Stimulated activated CD8-positive, alpha-beta memory T cell treated with anti-CD3 and anti-CD28 coated beads, Interleukin-4, amount 100 ng/mL, for 48 hours (primary cell): ENCODE measurements at regions not wholly inside any gene's neighbourhood (a gene's known extent, or its start where the extent isn't known, plus 50 kb on each side); places are given as distances from the start of the nearest gene placed in this dataset.
A peak's percentile ranks its signal among the peaks of the same experiment; 100 is the strongest.

Experiments
- DNase-seq: peaks from one replicate; pipeline ENCODE4 v3.0.0-alpha.2; 2020

GRCh38 chr22:48376936-48377712 is 1450.5 kb downstream of the BRD1 start:
- no peak for DNase-seq

DNA sequence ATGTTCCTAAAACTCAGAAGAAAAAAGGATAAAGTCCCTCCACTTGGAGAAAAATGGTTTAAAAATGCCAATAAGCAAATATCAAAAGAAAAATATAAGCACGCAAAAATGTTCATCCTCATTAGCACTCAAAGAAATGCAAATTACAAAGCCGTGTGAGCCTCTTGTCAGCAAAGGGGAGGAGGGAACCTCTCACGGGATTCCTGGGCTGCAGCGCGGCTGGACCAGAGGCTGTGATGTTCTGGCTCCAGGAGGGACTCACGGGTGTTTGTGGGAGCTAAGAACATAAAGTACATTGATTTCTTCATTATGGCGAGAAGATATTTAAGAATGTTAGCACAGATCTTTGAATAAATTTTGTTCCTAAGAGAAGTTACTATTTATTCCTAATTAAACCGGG is 1451.2 kb downstream of the BRD1 start:
- DNase-seq: no peak

GRCh38 chr22:48373626-48374173 is 1454.0 kb downstream of the BRD1 start:
- DNase-seq: no peak

DNA sequence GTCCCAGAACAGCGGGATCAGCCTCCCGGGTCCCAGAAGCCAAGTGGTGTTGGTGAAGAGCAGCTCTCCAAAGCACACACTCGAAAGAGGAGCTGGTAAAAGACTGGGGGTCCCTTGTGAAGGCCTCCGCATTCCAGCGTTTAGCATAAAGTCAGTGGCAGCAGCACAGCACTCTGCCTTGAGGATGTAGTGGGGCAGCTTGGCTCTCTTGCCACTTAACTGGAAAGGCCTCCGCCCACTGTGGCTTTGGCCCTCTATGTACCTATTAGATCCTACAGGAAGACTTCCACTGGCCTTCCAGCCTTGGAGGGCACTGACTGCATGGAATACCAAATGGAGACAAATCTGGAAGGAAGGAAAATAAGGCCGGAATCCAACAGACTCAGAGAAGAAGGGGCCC is 1455.3 kb downstream of the BRD1 start:
- DNase-seq: no peak

DNA sequence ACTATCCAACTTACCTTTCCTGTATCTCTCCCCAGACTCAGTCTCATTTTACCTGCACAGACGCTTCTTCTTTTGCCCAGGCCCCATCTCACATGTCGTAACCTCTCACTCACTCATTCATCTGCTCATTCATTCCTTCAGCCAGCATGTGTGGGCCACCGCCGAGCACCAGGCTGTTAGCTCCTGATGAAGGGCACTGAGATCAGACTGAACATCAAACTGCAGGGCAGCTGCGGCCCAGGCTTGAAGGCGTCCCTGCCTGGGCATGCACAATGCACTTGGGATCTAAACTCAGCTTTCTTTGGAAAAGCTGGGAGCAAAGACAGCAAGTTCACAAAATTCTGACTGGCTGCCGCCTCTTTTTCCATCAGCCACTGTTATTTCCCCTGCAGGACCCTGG is 1456.3 kb downstream of the BRD1 start:
- no peak for DNase-seq

GRCh38 chr22:48370508-48371325 is 1457.0 kb downstream of the BRD1 start:
- no peak for DNase-seq

DNA sequence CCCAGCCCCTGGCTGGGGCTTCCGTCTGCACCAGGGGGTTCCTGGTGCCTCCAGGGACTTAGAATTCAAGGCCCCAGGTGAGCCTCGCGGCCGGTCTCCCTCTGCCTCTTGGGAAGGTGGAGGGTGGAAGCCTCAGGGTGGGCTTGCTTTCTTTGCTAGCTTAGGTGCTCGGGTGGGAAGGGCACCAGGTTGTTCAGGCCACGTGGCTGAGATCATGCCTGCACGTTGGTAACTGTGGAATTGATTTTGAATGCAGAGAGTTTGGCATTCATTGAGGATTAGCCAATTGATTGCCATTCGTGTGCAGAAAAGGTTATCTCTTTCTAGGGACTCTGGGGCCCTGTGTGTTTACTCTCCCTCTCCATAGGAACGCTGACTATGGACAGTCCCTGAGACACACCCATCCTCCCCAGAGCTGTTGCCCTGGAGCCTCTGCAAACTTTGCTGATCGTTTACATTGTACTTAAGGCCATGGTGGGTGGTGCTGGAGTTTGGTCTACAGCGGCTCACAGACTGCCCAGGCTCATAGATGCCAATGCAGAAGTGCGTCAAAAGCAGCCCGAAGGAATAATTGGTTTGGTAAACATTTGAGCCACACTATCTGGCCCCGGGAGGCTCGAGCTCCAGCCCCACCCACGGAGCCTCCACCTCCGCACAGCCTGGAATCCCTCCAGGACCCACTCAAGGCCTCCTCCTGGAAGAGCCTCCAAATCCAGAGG is 1457.7 kb downstream of the BRD1 start:
- DNase-seq: no peak

DNA sequence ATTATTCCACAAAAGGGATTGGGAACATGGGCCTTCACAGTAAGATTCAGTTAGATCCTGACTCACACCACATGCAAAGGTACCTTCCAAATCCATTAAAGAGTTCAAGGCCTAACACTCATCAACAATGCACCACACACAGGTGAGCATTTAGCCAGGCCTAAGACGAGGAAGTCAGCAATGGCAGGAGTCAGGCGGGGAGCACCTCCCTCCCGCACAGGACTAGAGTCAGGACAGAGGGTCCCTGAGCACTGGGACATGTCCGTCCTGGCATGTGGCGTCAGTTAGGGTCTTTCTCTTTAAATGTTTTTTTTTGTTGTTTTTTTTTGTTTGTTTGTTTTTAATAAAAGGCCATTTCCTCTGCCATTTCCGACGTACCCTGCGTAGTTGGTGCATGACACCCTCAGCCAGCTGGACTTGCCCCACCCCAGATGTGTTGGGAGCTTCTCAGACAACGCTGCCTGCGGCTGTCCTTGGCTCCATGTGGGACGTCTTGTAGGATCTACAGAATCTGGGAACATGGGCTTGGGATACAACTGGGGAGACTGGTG is 1458.6 kb downstream of the BRD1 start:
- DNase-seq: no peak

DNA sequence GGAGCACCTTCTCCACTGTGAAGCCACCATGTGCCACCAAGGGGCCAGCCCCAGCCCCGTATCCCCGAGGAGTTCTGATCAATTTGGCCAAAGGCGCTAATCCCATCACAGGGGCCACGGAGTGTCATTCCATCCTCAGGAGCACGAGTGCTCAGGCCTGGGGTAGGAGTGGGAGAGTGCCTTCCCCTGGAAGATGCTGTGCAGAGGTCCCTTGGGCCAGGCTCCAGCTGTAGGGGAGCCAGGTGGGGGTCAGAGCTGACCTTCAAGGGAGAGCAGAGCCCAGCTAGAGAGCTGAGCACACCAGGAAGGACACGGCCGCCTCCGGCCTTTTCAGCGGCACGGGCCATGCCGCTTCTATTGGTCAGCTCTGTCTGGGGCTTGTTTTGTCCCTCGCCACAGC is 1459.9 kb downstream of the BRD1 start:
- DNase-seq: no peak

DNA sequence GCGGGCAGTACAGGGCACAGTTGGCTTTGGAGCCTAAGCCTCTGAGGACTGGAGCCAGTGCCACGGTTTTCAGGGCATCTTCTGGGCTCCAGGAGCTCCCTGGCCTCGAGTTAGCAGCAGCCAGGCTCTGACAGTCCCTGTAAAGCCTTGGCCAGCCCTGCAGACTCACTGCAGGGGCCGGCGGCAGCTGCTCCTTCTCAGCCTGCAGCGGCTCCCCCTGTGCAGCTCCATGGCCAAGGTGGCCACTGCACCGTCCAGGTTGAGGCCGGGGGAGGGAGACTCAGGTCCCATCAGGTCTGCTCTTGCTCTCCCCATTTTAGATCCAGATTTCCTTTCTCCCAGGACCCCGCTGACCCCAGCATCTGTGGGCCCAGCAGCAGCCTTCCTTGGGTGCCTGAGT is 1461.1 kb downstream of the BRD1 start:
- DNase-seq: no peak

DNA sequence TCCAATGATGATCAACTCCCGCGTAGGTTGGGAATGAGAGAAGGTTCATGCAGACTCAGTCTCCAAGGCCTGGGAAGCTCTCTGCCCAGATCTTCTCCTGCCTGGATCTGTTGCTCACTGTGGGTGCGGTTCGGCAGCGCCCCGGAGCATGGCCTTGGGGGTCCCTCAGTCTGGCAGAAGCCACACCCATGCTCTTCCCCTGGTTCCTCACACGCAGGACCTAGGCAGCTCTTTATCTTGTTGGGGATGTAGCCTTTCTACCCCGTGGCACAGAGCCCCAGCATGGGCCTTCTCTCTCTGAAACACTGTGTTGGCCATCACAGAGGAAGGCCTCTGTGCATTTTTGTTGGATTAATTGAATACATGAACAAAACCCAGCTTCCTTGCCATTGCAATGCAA is 1461.6 kb downstream of the BRD1 start:
- DNase-seq: no peak

DNA sequence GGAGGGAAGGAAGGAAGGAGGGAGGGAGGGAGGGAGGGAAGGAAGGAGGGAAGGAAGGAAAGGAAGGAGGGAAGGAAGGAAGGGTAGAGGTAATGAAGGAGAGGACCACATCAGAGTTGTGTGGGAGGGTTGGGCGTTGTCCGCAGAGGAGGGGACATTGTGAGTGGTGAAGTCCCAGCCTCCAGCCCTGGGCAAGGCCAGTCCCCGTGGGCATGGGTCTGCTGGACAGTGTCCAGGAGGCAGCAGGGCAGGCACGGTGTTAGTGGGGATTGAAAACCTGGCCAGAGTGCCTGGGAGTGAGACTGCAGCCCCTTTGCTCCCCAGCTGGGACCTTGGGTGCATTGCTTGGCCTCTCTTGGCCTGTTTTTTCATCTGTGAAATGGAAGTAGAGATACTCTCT is 1462.3 kb downstream of the BRD1 start:
- DNase-seq: no peak

GRCh38 chr22:48362721-48363404 is 1464.8 kb downstream of the BRD1 start:
- peak; percentile 17 for DNase-seq

DNA sequence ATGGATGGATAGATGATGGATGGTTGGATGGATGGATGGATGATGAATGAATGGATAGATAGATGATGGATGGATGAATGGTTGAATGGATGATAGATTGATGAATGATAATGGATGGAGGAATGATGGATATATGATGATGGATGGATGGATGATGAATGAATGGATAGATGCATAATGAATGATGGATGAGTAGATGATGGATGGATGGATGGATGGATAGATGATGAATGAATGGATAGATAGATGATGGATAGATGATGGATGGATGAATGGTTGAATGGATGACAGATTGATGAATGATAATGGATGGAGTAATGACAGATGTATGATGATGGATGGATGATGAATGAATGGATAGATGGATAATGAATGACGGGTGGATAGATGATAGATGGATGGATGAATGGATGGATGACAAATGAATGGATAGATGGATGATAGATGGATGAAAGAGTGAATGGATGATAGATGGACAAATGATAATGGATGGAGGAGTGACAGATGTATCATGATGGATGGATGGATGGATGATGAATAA is 1466.5 kb downstream of the BRD1 start:
- no peak for DNase-seq

GRCh38 chr22:48359613-48359965 is 1468.1 kb downstream of the BRD1 start:
- no peak for DNase-seq

DNA sequence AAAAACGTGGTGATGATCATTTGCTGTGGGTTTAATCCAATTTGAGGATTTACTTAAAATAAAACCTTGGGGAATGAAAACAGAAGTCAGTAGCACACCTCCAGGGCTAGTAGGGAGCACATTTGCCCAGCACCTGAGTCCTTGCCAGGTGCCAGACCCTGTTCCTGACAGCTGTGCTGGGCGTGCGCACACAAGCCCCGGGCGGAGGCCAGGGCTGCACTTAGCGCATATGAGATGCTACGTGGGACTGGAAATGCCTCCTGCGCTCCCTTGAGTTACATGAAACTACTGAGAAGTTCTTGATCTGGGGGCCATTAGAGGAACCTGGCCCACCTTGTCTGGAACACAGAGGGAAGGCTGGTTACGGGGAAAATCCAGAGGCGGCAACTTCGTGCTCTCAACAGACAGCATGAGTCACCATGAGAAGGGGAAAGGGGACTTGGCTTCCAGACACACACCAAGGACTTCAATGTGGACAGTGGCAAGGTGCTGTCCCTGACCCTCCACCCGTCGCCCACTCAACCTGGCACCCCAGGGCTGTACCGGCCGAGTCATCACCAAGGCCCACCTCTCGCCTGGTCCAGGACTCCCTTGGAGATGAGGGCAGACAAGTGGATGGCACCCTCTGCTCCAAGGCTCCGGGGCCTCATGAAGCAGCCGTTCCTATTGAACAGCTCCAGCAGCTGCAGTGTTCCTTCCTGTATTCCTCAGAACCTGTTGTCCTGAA is 1468.6 kb downstream of the BRD1 start:
- DNase-seq: no peak

- DNase-seq: no peak
Observed at GRCh38 chr22:48357961-48358360, 1469.7 kb downstream of the BRD1 start.

- DNase-seq: no peak
Observed at GRCh38 chr22:48357196-48357595, 1470.5 kb downstream of the BRD1 start.

GRCh38 chr22:48356731-48357130 is 1470.9 kb downstream of the BRD1 start:
- DNase-seq: no peak

- DNase-seq: no peak
Observed at GRCh38 chr22:48354096-48354495, 1473.6 kb downstream of the BRD1 start.

GRCh38 chr22:48353116-48353947 is 1474.3 kb downstream of the BRD1 start:
- no peak for DNase-seq
